Endothelial cell of umbilical vein (primary cell): ENCODE measurements at regions not wholly inside any gene's neighbourhood (a gene's known extent, or its start where the extent isn't known, plus 50 kb on each side); places are given as distances from the start of the nearest gene placed in this dataset.

Experiments
- BruUV-seq: library from RNA; stranded (reverse); fragments of 400-500 nt; replicated peaks from 2 replicates; lab custom pipeline; 2021; lab: Mats Ljungman, UMichigan
- CTCF ChIA-PET: fragments of 300-600, 350-600 bp; sonication (Branson Sonifier 250); formaldehyde crosslinking; loops from one replicate; lab custom pipeline; 2021; ENCODE audit warnings: antibody characterized with exemption, inconsistent platforms; lab: Charles Lee
- POLR2A ChIA-PET: fragments of 300-600, 350-600 bp; sonication (Branson Sonifier 250); formaldehyde crosslinking; loops from one replicate; lab custom pipeline; 2021; ENCODE audit warnings: antibody characterized with exemption, inconsistent platforms; lab: Charles Lee
- DNase-seq: peaks from one replicate; pipeline ENCODE4 v3.0.0-alpha.2; 2011; ENCODE audit warnings: low read depth, low spot score
- FAIRE-seq: peaks from 2 replicates; lab custom pipeline; 2011; peaks lifted over from hg19 to GRCh38; lab: Jason Lieb, UNC
- H2AFZ ChIP-seq: 2 replicates; pipeline ENCODE4 v1.6.0; 2012; ENCODE audit warnings: low read depth, low read length, control low read depth, inconsistent platforms
- H3K27ac ChIP-seq: 2 replicates; pipeline ENCODE4 v1.5.1; 2011; ENCODE audit warnings: low read depth, mild to moderate bottlenecking, control low read depth, low read length, moderate library complexity; ENCODE audit not compliant: insufficient read depth
- H3K27me3 ChIP-seq, 2 experiments: 2 replicates each; pipeline versions ENCODE4 v1.6.0 to v1.6.1; 2011; ENCODE audit warnings: low read length in 2 of 2, mixed read lengths in 1 of 2; ENCODE audit not compliant: control insufficient read depth in 2 of 2, insufficient read depth in 2 of 2
- H3K36me3 ChIP-seq, 2 experiments: 2 replicates in 1 of 2; 3 replicates in 1 of 2; pipeline ENCODE4 v1.5.1; 2011; ENCODE audit warnings: low read length in 2 of 2, mild to moderate bottlenecking in 1 of 2, moderate library complexity in 1 of 2; ENCODE audit not compliant: control insufficient read depth in 2 of 2, insufficient read depth in 2 of 2; ENCODE audit errors: extremely low read depth in 1 of 2
- H3K4me1 ChIP-seq: 3 replicates; pipeline ENCODE4 v1.5.1; 2011; ENCODE audit warnings: mild to moderate bottlenecking, low read length; ENCODE audit not compliant: control insufficient read depth, insufficient read depth; ENCODE audit errors: extremely low read depth
- H3K4me2 ChIP-seq: 2 replicates; pipeline ENCODE4 v1.6.1; 2011; ENCODE audit warnings: low read length, control low read depth, mixed read lengths; ENCODE audit not compliant: insufficient read depth
- H3K4me3 ChIP-seq, 3 experiments: fragments of 200-600 bp in 1 of 3; sonication (generic), shearing (Covaris generic) in 1 of 3; replicated peaks in 1 of 3; 2 replicates each; pipeline ENCODE4 v1.5.1; 2011 to 2016; ENCODE audit warnings: control low read depth in 3 of 3, low read length in 3 of 3, mild to moderate bottlenecking in 2 of 3, inconsistent platforms in 1 of 3, low read depth in 1 of 3, moderate library complexity in 1 of 3; ENCODE audit not compliant: insufficient read depth in 1 of 3
- H3K79me2 ChIP-seq: 2 replicates; pipeline ENCODE4 v1.6.0; 2012; ENCODE audit warnings: low read length, inconsistent platforms; ENCODE audit not compliant: control insufficient read depth, insufficient read depth
- H3K9ac ChIP-seq: replicated peaks from 2 replicates; pipeline ENCODE3; 2011; ENCODE audit warnings: low read length, control low read depth; ENCODE audit not compliant: insufficient read depth; ENCODE audit errors: extremely low read depth
- H3K9me1 ChIP-seq: replicated peaks from 3 replicates; pipeline ENCODE4 v1.6.0; 2011; ENCODE audit warnings: mild to moderate bottlenecking, low read length; ENCODE audit not compliant: control insufficient read depth, insufficient read depth; ENCODE audit errors: extremely low read depth
- H3K9me3 ChIP-seq: replicated peaks from 2 replicates; pipeline ENCODE4 v1.5.1; 2012; ENCODE audit warnings: low read length, inconsistent platforms; ENCODE audit not compliant: control insufficient read depth, insufficient read depth
- H4K20me1 ChIP-seq: replicated peaks from 2 replicates; pipeline ENCODE3; 2011; ENCODE audit warnings: mild to moderate bottlenecking, low read length; ENCODE audit not compliant: control insufficient read depth, insufficient read depth; ENCODE audit errors: extremely low read depth
- EZH2 ChIP-seq: IDR thresholded peaks from 2 replicates; pipeline ENCODE4 v1.6.1; 2012; ENCODE audit warnings: borderline replicate concordance, low read depth, mild to moderate bottlenecking, moderate library complexity, low read length, inconsistent platforms; ENCODE audit not compliant: severe bottlenecking
- FOS ChIP-seq: IDR thresholded peaks from 2 replicates; pipeline ENCODE4 v1.6.1; 2011; ENCODE audit warnings: mild to moderate bottlenecking, low read length, moderate library complexity, borderline replicate concordance; ENCODE audit not compliant: insufficient read depth
- GATA2 ChIP-seq: IDR thresholded peaks from 2 replicates; pipeline ENCODE4 v1.7.0; 2011; ENCODE audit warnings: low read depth, mild to moderate bottlenecking, moderate library complexity, mixed read lengths, low read length; ENCODE audit not compliant: insufficient read length, insufficient read depth
- JUN ChIP-seq: IDR thresholded peaks from 2 replicates; pipeline ENCODE4 v1.6.1; 2011; ENCODE audit warnings: borderline replicate concordance, low read depth; ENCODE audit not compliant: insufficient read length, insufficient read depth
- POLR2AphosphoS5 ChIP-seq: IDR thresholded peaks from 2 replicates; pipeline ENCODE4 v1.6.1; 2012; ENCODE audit warnings: low read depth, mild to moderate bottlenecking, control low read depth, low read length, moderate library complexity; ENCODE audit not compliant: insufficient read depth
- dilution Hi-C: fragments of 300-500 bp; cut with MboI; formaldehyde crosslinking; loops from one replicate; pipeline ENCODE4 v1.15.0; 2019; ENCODE audit warnings: low sequenced_read_pairs; ENCODE audit not compliant: extremely low pct_ligation_motif_present
- intact Hi-C: fragments of 100-400 bp; cut with micrococcal nuclease; formaldehyde crosslinking; loops from one replicate; pipeline ENCODE4 v1.10.0; 2022
- TF ChIP-seq, protein P1 (sequence below), 2 donors: IDR thresholded peaks; 1 replicate in 1 of 2; 2 replicates in 1 of 2; pipeline ENCODE4 v1.5.1; 2011; ENCODE audit warnings: low read length in 2 of 2, mild to moderate bottlenecking in 2 of 2, moderate library complexity in 2 of 2, control low read depth in 1 of 2, inconsistent platforms in 1 of 2, low read depth in 1 of 2; ENCODE audit not compliant: insufficient read depth in 1 of 2; ENCODE audit errors: extremely low read depth in 1 of 2
- TF ChIP-seq, protein P2 (sequence below): IDR thresholded peaks from 2 replicates; pipeline ENCODE4 v1.6.1; 2011; ENCODE audit not compliant: insufficient read depth, insufficient read length

GRCh38 chr3:118127992-118128391, 906.7 kb downstream of the IGSF11 start:
- no peak overlapping the region for H2AFZ ChIP-seq
- H3K9me1 ChIP-seq = no peaks in the 10 kb centered on the region
- H3K36me3 ChIP-seq = no peaks in the 10 kb centered on the region
- H3K79me2 ChIP-seq = no peaks in the 10 kb centered on the region
- no peak overlapping the region for H3K4me3 ChIP-seq
- H3K27ac ChIP-seq = no peak overlapping the region
- no peak overlapping the region for H3K4me2 ChIP-seq
- POLR2A ChIA-PET = no interaction called here
- intact Hi-C loops = no loop called here
- TF ChIP-seq, protein P1, sequence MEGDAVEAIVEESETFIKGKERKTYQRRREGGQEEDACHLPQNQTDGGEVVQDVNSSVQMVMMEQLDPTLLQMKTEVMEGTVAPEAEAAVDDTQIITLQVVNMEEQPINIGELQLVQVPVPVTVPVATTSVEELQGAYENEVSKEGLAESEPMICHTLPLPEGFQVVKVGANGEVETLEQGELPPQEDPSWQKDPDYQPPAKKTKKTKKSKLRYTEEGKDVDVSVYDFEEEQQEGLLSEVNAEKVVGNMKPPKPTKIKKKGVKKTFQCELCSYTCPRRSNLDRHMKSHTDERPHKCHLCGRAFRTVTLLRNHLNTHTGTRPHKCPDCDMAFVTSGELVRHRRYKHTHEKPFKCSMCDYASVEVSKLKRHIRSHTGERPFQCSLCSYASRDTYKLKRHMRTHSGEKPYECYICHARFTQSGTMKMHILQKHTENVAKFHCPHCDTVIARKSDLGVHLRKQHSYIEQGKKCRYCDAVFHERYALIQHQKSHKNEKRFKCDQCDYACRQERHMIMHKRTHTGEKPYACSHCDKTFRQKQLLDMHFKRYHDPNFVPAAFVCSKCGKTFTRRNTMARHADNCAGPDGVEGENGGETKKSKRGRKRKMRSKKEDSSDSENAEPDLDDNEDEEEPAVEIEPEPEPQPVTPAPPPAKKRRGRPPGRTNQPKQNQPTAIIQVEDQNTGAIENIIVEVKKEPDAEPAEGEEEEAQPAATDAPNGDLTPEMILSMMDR (IDR thresholded peaks at IDR 0.05; ENCODE audit: extremely low read depth in 1 of 2, insufficient read depth in 1 of 2, low read depth in 1 of 2, low read length in 2 of 2) = no peak
- TF ChIP-seq FOS (no peak), JUN (no peak), EZH2 (no peak), GATA2 (no peak), POLR2AphosphoS5 (no peak)
- TF ChIP-seq, protein P2, sequence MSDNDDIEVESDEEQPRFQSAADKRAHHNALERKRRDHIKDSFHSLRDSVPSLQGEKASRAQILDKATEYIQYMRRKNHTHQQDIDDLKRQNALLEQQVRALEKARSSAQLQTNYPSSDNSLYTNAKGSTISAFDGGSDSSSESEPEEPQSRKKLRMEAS = no peak
- no peaks in the 10 kb centered on the region for H3K9me3 ChIP-seq
- FAIRE-seq = no peak
- H3K4me1 ChIP-seq = no peaks in the 10 kb centered on the region
- no peaks in the 10 kb centered on the region for H4K20me1 ChIP-seq
- H3K27me3 ChIP-seq = no peaks in the 10 kb centered on the region
- DNase-seq = no peak
- H3K9ac ChIP-seq = no peak overlapping the region
- CTCF ChIA-PET = interaction anchor here (1.4 kb wide), 1 partner anchor 9 kb away, joined by 4 read pairs; no protein-coding TSS in a partner anchor
- dilution Hi-C loops = no loop called here
- no TSS peak for BruUV-seq
